SK-N-SH treated with all-trans-retinoic acid at 6 μM for 48 hours (cell line): ENCODE measurements at regions not wholly inside any gene's neighbourhood (a gene's known extent, or its start where the extent isn't known, plus 50 kb on each side); places are given as distances from the start of the nearest gene placed in this dataset.

ENCODE experiments used
- ESRRG ChIP-seq: fragments of 250-450 bp; sonication (Bioruptor Pico); IDR thresholded peaks from 2 replicates; pipeline ENCODE4 v1.6.1; 2021; ENCODE audit warnings: mild to moderate bottlenecking
- PPARA ChIP-seq: fragments of 250-450 bp; sonication (Bioruptor Pico); IDR thresholded peaks from 2 replicates; pipeline ENCODE4 v1.5.0; 2020; ENCODE audit warnings: mild to moderate bottlenecking, borderline replicate concordance
- RARB ChIP-seq: fragments of 250-450 bp; sonication (Bioruptor Pico); IDR thresholded peaks from 2 replicates; pipeline ENCODE4 v1.8.0; 2021; ENCODE audit warnings: mild to moderate bottlenecking, moderate library complexity
- SNAI2 ChIP-seq: fragments of 250-450 bp; sonication (Bioruptor Pico); IDR thresholded peaks from 2 replicates; pipeline ENCODE4 v1.5.0; 2020; ENCODE audit warnings: mild to moderate bottlenecking, moderate library complexity
- TF ChIP-seq, protein P1 (sequence below): fragments of 250-450 bp; sonication (Bioruptor Pico); IDR thresholded peaks from 2 replicates; pipeline ENCODE4 v1.8.0; 2020; ENCODE audit warnings: mild to moderate bottlenecking, moderate library complexity, borderline replicate concordance

DNA sequence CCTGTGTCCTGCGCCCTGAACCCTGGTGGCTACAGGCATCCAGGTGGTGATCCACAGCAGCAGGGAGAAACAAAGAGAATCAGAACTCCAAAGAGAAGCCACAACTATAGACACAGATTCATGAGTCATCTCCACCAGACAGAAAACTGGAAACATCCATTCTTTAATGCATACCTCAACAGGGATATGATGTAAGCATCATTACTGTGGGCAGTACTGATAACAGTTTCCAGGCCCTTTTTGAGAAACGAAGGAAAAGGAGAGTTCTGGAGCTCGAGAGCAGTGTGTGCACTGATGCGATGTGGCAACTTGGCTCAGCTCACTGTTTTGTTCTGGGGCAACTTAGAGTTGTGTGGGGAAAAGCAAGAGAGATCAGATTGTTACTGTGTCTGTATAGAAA lies 215.6 kb upstream of the ADAMTS16 start:
- TF ChIP-seq ESRRG (CRISPR knock-in tag) (no peak), RARB (CRISPR knock-in tag) (no peak), PPARA (no peak), SNAI2 (no peak)
- TF ChIP-seq, protein P1, sequence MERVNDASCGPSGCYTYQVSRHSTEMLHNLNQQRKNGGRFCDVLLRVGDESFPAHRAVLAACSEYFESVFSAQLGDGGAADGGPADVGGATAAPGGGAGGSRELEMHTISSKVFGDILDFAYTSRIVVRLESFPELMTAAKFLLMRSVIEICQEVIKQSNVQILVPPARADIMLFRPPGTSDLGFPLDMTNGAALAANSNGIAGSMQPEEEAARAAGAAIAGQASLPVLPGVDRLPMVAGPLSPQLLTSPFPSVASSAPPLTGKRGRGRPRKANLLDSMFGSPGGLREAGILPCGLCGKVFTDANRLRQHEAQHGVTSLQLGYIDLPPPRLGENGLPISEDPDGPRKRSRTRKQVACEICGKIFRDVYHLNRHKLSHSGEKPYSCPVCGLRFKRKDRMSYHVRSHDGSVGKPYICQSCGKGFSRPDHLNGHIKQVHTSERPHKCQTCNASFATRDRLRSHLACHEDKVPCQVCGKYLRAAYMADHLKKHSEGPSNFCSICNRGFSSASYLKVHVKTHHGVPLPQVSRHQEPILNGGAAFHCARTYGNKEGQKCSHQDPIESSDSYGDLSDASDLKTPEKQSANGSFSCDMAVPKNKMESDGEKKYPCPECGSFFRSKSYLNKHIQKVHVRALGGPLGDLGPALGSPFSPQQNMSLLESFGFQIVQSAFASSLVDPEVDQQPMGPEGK = no peak
